Ishikawa (cell line): ENCODE measurements at regions not wholly inside any gene's neighbourhood (a gene's known extent, or its start where the extent isn't known, plus 50 kb on each side); places are given as distances from the start of the nearest gene placed in this dataset.

Source experiments
- CEBPB ChIP-seq: IDR thresholded peaks from 2 replicates; pipeline ENCODE4 v1.6.1; 2012
- EP300 ChIP-seq: IDR thresholded peaks from 2 replicates; pipeline ENCODE4 v1.6.1; 2012; ENCODE audit warnings: borderline replicate concordance
- TAF1 ChIP-seq: IDR thresholded peaks from 2 replicates; pipeline ENCODE4 v1.6.1; 2012; ENCODE audit warnings: low read depth, mild to moderate bottlenecking

DNA sequence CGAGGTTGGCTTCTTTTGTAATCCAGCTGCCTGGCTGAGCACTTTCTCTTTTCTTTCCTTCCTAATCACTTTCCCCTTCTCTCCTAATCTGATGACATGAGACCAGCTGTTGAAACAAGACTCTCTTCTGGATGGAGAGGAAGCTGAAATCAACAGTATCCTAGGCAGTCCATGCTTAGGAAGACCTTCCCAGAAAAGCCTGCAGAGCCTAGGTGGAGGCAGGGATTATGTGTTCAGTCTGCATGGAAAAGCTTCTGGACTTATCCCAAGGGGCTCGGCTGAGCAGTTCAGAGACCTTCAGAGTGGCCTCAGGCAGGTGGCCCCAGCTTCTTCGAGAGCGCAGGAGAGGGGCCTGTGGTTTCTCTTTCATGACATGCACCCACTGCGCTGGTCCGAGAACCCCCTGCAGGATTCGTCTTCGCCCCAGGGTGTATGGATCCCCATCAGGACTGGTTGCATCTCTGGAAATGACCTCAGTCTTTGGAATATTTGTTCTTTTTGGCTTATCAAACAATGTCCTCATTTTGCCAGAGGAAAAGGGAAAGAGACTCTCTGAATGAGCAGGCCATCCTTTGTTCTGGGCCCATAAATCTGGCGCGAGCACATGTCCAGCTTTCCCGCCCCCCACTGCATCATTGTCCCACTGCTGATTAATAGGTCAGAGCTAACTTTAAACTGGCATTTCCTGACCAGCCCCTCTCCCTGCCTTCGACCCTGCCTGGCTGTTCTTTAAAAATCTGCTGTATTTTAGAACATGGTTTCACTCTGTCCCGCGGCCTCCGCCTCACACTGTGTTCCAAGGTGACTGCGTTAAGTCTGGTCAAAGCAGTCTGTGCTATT lies 177.9 kb upstream of the KLF4 start:
- no peak for TF ChIP-seq EP300
- no peak for TF ChIP-seq CEBPB
- TF ChIP-seq TAF1 = no peak
